Smooth muscle cell (in vitro differentiated cells): ENCODE measurements at regions not wholly inside any gene's neighbourhood (a gene's known extent, or its start where the extent isn't known, plus 50 kb on each side); places are given as distances from the start of the nearest gene placed in this dataset.

Experiments
- DNase-seq: peaks from one replicate; lab custom pipeline; 2025; ENCODE audit not compliant: unreplicated experiment; lab: John Stamatoyannopoulos, UW
- H2AFZ ChIP-seq: fragments of 200-600 bp; sonication (generic); 2 replicates; pipeline ENCODE4 v1.6.0; 2016; ENCODE audit warnings: antibody characterized with exemption, low read depth, mild to moderate bottlenecking
- H3F3A ChIP-seq: fragments of 200-600 bp; sonication (generic); 2 replicates; pipeline ENCODE4 v1.6.0; 2017; ENCODE audit warnings: antibody characterized with exemption, low read depth
- H3K27ac ChIP-seq: fragments of 200-600 bp; sonication (generic); 2 replicates; pipeline ENCODE4 v1.5.1; 2016; ENCODE audit warnings: low read depth, mild to moderate bottlenecking
- H3K27me3 ChIP-seq: fragments of 200-600 bp; sonication (generic); 2 replicates; pipeline ENCODE4 v1.6.1; 2016; ENCODE audit warnings: low read depth, mild to moderate bottlenecking
- H3K36me3 ChIP-seq: fragments of 200-600 bp; sonication (generic); 2 replicates; pipeline ENCODE4 v1.5.1; 2016; ENCODE audit warnings: low read depth
- H3K4me1 ChIP-seq: fragments of 200-600 bp; sonication (generic); 2 replicates; pipeline ENCODE4 v1.5.1; 2016; ENCODE audit warnings: low read depth
- H3K4me2 ChIP-seq: fragments of 200-600 bp; sonication (generic); 2 replicates; pipeline ENCODE4 v1.6.0; 2016; ENCODE audit warnings: mild to moderate bottlenecking
- H3K4me3 ChIP-seq: fragments of 200-600 bp; sonication (generic); 2 replicates; pipeline ENCODE4 v1.5.1; 2016; ENCODE audit warnings: mild to moderate bottlenecking
- H3K79me2 ChIP-seq: fragments of 200-600 bp; sonication (generic); 2 replicates; pipeline ENCODE4 v1.6.0; 2016; ENCODE audit warnings: low read depth, mild to moderate bottlenecking
- H3K9ac ChIP-seq: fragments of 200-600 bp; sonication (generic); 2 replicates; pipeline ENCODE4 v1.6.0; 2016; ENCODE audit warnings: low read depth
- H3K9me3 ChIP-seq: fragments of 200-600 bp; sonication (generic); replicated peaks from 2 replicates; pipeline ENCODE4 v1.5.1; 2016; ENCODE audit warnings: low read depth
- H4K20me1 ChIP-seq: fragments of 200-600 bp; sonication (generic); 2 replicates; pipeline ENCODE4 v1.6.0; 2016; ENCODE audit warnings: low read depth
- CTCF ChIP-seq: fragments of 200-600 bp; sonication (generic); IDR thresholded peaks from 2 replicates; pipeline ENCODE4 v1.5.1; 2017; ENCODE audit warnings: borderline replicate concordance, mild to moderate bottlenecking, antibody characterized with exemption; ENCODE audit not compliant: insufficient read depth, poor library complexity, severe bottlenecking
- WGBS: methylation state at CpG from one replicate; pipeline ENCODE4 v1.1.7; 2016; ENCODE audit warnings: low lambda C conversion rate; 5-methylcytosine and 5-hydroxymethylcytosine counted together

GRCh38 chr12:83753205-83753604 lies 1066.5 kb downstream of the TMTC2 start:
- H3K9ac ChIP-seq: no peak overlapping the region

GRCh38 chr12:83739607-83740006 lies 1052.9 kb downstream of the TMTC2 start:
- no peak overlapping the region for H3K9ac ChIP-seq
- no peak for TF ChIP-seq CTCF
- no peak overlapping the region for H3K4me3 ChIP-seq
- no peaks in the 10 kb centered on the region for H3K27me3 ChIP-seq
- H3K4me1 ChIP-seq: no peaks in the 10 kb centered on the region
- no peaks in the 10 kb centered on the region for H3K9me3 ChIP-seq
- H2AFZ ChIP-seq: no peak overlapping the region
- DNase-seq: no peak
- H3K79me2 ChIP-seq: no peaks in the 10 kb centered on the region
- 88% methylated on average over 3 of the region's 3 CpGs for WGBS
- H3F3A ChIP-seq: no peaks in the 10 kb centered on the region
- no peak overlapping the region for H3K27ac ChIP-seq
- no peaks in the 10 kb centered on the region for H4K20me1 ChIP-seq
- H3K36me3 ChIP-seq: no peaks in the 10 kb centered on the region
- H3K4me2 ChIP-seq: no peak overlapping the region

More at GRCh38 chr12:83753205-83753604, 1066.5 kb downstream of the TMTC2 start:
- Histone ChIP-seq H3K4me1 (no peaks in the 10 kb centered on the region), H4K20me1 (no peaks in the 10 kb centered on the region), H3K9me3 (no peaks in the 10 kb centered on the region), H3K27ac (no peak overlapping the region), H3K4me2 (no peak overlapping the region), H3K79me2 (no peaks in the 10 kb centered on the region), H3K27me3 (peaks cover 2% of the 10 kb centered on the region), H3K4me3 (no peak overlapping the region), H3K36me3 (no peaks in the 10 kb centered on the region), H2AFZ (no peak overlapping the region), H3F3A (no peaks in the 10 kb centered on the region)
- no peak for TF ChIP-seq CTCF
- no peak for DNase-seq
- 62% methylated on average over 3 of the region's 3 CpGs for WGBS

- Histone ChIP-seq H2AFZ (no peak overlapping the region), H3K4me2 (no peak overlapping the region), H3K4me1 (no peaks in the 10 kb centered on the region), H3K9ac (no peak overlapping the region), H3K79me2 (no peaks in the 10 kb centered on the region), H3K36me3 (no peaks in the 10 kb centered on the region), H3K9me3 (no peaks in the 10 kb centered on the region), H3K27ac (no peak overlapping the region), H3K4me3 (no peak overlapping the region), H4K20me1 (no peaks in the 10 kb centered on the region), H3F3A (no peaks in the 10 kb centered on the region), H3K27me3 (no peaks in the 10 kb centered on the region)
- DNase-seq: no peak
- no peak for TF ChIP-seq CTCF
- 87% methylated on average over 3 of the region's 3 CpGs for WGBS
Measured at GRCh38 chr12:83710851-83711250, 1024.1 kb downstream of the TMTC2 start.

- no peaks in the 10 kb centered on the region for H3K27me3 ChIP-seq
- no peaks in the 10 kb centered on the region for H3K4me1 ChIP-seq
- H3K9ac ChIP-seq: no peak overlapping the region
- DNase-seq: no peak
- no peaks in the 10 kb centered on the region for H3F3A ChIP-seq
- H3K4me2 ChIP-seq: no peak overlapping the region
- no peaks in the 10 kb centered on the region for H3K79me2 ChIP-seq
- no peak for TF ChIP-seq CTCF
- H3K36me3 ChIP-seq: no peaks in the 10 kb centered on the region
- H2AFZ ChIP-seq: no peak overlapping the region
- no peak overlapping the region for H3K4me3 ChIP-seq
- H3K27ac ChIP-seq: no peak overlapping the region
- no peaks in the 10 kb centered on the region for H3K9me3 ChIP-seq
- no peaks in the 10 kb centered on the region for H4K20me1 ChIP-seq
Measured at GRCh38 chr12:83709899-83710298, 1023.2 kb downstream of the TMTC2 start.
